ENCODE measurements at regions not wholly inside any gene's neighbourhood (a gene's known extent, or its start where the extent isn't known, plus 50 kb on each side); places are given as distances from the start of the nearest gene placed in this dataset.
A peak's percentile ranks its signal among the peaks of the same experiment; 100 is the strongest.
"Not testable (repeated sequence)": the region's sequence is repeated elsewhere in the genome, so short reads cannot be mapped to it uniquely, and the experiment has no call there.

DNA sequence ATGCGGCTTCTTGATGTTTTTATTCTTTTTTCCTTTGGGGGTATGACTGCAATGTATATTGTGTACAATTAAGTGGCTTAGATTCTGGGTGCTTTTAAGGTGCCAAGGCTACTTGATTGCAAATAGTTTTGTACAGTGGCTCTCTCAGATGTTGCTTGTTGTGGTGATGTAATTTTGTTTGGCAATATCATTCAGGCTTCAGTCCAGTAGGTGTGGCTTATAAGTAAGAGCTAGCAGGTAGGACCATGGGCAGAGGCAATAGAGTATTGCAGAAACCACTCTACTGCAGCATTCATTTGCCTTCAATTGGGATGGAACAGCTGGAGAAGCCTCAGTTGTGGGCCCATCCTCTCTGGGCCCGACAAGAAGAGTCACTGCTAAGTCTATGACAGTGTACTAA is 407.9 kb upstream of the MAN1A1 start:
- DNase-seq: no peak

DNA sequence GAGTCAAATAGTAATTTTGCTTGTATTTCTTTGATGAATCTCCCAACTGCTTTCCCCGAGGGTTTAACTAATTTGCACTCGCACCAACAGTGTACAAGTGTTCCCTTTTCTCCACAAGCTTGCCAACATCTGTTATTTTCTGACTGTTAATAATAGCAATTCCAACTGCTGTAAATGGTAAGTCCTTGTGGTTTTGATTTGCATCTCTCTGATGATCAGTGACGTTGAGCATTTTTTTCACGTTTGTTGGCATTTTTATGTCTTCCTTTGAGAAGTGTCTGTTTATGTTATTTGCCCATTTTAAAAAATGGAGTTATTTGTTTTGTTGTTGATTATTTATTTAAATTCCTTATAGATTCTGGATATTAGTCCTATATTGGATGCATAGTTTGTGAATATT is 399.8 kb upstream of the MAN1A1 start:
- no peak for DNase-seq

DNA sequence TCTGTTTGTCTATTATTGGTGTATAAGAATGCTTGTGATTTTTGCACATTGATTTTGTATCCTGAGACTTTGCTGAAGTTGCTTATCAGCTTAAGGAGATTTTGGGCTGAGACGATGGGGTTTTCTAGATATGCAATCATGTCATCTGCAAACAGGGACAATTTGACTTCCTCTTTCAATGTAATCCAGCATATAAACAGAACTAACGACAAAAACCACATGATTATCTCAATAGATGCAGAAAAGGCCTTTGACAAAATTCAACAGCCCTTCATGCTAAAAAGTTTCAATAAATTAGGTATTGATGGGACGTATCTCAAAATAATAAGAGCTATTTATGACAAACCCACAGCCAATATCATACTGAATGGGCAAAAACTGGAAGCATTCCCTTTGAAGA is 399.0 kb upstream of the MAN1A1 start:
- DNase-seq: not testable (repeated sequence)

DNA sequence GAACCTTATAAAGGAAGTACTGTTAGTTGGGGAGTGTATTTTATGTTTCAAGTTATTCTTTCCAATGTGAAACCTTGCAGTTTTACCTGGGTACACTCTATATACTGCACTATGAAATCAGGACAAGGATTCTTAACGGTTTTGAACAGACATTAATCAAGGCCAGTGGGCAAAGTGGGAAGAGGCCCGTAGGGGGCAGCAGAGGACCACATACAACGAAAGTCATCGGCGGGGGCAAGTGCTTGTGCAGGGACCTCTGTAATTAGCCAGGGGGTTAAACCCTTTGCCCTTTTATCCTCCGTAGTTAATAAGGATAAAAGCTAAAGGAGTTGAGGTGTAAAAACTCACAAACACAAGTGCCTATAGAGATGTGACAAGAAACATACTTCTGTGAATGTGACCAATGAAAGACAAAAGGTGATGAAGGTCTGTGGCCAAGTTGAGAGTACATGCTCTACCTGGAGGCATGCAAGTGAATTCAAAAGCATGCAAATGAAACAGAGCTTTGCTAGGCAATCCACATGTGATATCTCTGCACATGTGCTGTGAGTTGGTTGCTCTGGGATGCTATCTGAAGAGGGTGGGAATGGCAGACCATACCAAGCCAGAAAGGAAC is 392.7 kb upstream of the MAN1A1 start:
- DNase-seq: peak; percentile 59

DNA sequence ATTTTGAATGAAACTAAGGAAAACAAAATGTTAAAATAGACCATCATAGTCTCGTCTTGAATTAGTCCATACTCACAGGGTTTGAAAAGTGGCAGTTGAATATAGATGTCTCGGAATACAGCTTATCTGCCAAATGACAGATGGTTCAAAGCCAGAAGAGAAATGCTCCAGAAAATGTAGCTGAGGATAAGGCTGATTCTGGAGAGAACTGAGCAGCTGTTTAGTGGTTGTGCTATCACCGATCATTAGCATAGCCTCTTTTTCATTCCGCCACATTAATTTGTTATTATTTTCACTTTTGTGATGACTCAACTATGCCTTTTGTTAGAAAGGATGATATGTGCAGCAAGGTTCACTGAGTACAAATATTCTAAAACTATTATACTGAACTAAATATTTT is 390.2 kb upstream of the MAN1A1 start:
- DNase-seq: no peak

DNA sequence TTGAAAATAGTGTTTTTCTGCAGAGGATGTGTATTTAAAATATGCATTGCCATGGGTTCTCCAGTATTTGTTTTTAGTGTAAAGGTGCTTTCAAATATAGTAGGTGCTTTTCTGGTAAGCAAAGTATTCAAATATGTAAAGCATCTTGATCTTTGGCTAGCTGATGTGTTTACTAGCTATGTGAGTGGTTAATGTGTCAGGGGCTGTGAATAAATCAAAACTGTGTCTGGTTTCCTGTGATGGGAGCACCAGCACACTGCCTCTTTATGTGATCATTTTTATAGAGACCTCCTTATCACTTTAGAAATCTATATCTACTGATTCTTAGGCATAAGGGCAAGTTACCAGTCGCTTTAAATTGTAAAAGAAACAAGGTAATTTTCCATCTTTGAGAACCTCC is 388.9 kb upstream of the MAN1A1 start:
- no peak for DNase-seq

DNA sequence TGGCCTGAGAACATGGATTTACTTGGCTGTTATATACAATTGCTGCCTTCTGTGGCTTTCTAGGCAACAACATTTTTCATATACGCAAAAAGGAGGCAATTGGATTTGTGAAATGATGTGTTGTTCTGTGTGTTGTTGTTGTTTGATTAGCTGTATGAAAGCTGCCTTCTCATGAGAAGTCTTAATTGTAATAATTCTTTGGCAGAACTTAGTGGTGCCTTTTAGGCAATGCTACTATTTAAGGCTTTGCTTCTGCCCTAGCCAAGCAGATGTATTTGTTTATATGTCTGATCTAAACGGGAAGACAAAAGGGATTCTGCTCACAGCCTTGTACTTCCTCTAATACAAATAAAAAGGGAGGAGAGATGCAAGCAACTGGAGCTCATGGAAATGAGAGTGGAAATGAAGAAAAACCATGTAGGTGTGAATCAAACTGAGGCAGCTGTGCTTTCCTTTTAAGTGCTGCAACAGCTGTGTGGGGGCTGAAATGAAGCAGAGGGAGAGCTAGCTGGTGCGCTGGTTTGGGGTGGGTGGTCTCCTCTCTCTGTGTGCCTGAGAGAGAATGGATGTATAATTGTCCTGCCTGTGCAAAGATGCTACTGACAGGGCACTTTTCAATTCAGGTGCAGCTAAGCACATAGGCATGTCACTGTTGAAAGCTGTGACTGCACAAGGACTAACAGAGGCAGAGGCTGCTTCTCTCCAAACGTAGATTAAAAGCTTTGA is 386.9 kb upstream of the MAN1A1 start:
- DNase-seq: no peak

DNA sequence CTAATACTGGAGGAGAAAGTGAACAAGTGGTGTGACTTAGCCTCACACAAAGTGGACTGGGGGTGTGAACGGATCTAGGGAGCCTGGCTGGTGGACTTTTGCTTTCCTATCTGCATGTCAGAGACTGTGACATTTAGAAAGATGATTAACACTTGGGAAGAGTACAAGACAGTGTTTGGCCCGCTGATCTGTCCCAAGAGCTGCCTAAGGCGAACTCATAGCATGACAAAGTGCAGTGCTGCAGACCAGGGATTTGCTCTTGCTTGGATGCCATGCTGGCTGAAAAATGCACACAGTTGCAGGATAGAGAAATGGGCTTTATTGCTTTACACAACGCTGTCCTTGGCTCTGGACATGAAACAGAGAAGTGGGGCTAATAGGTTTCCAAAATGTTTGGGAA is 386.0 kb upstream of the MAN1A1 start:
- no peak for DNase-seq

DNA sequence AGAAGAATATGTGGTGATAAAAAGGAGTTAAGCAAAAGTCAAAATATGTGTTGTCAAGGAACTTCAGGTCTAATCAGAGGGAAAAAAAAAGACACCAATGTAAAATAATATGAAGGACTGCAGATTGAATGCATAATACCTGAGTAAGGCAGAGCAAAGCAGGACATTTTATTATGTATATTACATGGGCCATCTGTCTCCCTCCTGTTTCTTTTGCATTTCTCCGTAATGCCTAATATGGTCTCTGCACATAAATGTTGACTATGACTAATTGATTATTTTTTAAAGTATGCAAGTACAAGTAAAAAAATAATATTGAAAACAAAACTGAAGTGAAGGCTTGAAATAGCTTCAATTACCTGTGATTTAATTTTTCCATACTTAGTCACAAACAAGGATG is 384.7 kb upstream of the MAN1A1 start:
- no peak for DNase-seq

DNA sequence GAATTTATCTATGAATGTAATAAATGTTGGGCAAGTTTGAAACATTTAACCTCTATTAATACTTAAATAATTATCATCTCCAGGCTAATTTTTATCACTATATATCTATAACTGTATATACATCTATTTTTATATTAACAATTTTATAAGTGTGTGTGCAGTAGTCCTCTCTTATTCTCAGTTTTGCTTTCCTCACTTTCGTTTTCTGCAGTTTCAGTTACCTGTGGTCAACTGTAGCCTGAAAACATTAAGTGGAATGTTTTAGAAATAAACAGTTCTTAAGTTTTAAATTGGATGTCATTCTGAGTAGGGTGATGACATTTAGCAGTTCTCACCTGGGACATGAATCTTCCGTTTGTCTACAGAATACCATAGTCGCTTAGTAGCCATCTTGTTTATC is 379.4 kb upstream of the MAN1A1 start:
- DNase-seq: no peak

DNA sequence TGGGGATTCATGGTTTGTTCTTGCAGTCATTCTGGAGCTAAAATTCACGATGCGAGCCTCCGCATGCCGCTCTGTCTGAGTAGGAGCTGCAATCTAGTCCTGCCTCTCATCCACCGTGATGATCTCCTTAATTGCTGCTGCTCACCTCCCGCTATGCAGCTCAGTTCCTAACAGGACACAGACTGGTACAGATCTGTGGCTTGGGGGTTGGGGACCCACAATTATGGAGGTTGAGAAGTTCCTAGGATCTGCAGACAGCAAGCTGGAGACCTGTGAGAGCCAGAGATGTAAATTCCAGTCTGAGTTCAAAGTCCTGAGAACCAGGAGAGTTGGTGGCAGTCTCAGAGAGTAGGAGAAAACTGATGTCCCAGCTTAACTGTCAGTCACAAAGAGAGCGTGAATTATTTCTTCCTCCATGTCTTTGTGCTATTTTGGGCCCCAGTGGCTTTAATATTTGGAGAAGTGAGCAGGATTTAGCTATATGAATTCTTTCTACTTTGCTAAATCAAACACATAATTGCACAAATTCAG is 378.7 kb upstream of the MAN1A1 start:
- DNase-seq: no peak

DNA sequence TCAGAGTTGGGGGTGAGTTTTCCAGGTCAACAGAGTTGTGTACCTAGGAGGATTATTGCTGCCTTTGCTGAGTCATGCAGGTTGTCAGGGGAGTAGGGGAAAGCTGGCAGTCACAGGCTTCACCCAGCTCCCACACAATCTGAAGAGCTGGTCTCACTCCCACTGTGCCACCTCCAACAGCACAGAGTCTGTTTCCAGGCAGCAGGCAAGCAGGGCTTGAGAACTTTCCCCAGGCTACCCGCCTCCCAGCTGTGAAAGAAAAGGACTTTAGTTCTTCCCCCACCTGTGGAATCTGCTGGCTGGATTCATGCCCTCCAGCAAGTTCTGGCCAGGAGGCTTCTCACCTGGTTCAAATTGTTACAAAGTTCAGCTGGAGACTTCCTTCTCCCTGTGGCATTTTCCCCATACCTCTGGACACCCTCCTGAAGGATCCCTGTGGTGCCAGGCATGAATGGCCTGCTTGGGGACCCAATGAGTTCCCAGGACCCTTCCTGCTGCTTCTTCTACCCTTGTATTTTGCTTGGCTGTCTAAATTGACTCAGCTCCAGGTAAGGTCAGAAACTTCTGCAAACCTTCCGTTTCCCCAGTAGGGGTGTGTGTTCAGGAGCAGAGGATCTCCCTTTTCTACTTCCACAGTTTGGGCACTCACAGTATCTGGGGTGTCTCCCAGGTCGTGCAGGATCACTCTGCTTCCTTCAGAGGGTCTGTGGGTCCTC is 378.1 kb upstream of the MAN1A1 start:
- no peak for DNase-seq

DNA sequence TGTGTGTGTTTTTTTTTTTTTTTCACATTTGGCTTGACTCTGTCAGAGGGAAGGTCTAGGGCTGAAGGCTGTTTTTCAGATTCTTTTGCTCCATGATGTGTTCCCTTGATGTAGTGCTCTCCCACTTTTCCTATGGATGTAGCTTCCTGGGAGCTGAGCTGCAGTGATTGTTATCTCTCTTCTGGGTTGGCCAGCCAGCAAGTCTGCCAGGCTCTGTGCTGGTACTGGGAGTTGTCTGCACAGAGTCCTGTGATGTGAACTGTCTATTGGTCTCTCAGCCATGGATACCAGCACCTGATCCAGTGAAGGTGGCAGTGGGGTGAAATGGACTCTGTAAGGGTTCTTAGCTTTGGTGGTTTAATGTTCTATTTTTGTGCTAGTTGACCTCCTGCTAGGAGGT is 377.4 kb upstream of the MAN1A1 start:
- DNase-seq: not testable (repeated sequence)

DNA sequence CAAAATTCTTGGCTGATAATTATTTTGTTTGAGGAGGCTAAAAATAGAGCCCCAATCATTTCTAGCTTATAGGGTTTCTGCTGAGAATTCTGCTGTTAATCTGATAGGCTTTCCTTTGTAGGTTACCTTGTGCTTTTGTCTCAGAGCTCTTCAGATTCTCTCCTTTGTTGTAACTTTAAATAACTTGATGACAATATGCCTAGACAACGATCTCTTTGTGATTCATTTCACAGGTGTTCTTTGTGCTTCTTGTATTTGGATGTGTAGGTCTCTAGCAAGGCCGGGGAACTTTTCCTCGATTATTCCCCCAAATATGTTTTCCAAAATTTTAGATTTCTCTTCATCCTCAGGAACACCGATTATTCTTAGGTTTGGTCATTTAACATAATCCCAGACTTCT is 376.5 kb upstream of the MAN1A1 start:
- DNase-seq: no peak

DNA sequence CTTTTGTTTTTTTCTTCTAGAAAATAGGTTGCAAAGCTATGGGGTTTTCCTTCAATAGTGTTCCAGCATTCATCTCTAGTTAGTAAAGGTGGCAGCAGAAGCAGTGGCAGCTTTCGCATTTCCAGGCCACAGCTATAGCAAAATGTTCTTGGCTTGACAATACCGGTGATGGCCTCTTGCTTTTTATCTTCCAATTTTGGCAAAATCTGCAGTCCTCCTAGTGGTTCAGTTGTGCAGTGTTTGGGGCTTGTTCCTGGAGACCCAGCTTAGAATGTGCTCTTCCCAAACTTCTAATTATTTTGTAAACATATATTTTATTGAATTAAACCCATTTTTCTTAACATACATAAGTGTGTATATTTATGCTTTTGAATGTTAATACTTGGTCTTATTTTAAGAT is 370.6 kb upstream of the MAN1A1 start:
- DNase-seq: no peak

DNA sequence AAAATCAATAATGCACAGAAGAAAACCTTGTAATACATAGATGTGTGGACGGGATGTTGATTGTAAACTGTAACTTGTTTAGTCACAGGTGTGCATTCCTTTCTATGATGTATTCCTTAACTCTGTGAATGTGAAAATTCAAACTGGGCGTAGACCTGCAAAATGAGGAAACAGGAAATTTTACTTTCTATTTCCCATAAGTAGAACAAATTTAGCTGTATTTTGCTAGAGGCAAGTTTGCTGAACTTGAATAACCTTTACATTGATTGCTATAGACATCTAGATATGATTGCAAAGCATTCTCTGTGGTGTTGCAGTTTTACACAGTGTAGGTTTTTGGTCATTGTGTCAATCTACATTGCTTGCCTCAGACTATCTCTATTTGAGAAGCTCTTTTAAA is 368.4 kb upstream of the MAN1A1 start:
- DNase-seq: no peak

DNA sequence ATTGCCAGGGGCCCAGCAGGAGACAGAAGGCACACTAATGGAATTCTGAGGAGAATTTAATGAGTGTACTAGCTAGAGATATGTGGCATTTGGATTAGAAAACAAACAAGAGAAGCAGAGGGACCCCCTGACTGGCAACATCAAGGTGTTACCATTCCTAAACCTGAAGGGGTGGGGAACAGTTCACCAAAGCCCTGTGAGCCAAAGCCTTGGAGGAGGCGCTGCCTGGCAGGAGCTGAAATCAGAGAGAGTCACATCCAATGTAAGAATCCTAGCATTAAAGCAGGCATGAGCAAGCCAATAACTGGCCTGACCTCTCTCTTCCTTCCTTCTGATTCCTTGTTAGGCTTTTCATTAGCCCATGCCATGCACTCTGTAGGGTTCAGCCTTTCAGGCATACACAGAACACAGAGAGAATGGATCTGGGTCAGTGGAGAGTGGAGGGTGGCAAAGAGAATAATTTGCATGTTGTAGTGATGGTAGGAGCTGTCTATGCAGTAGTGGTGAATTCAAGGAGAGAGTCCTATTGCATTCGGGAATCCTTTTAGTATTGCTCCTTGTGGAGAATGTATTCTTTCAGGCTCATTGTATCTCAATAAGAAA is 367.2 kb upstream of the MAN1A1 start:
- DNase-seq: no peak

DNA sequence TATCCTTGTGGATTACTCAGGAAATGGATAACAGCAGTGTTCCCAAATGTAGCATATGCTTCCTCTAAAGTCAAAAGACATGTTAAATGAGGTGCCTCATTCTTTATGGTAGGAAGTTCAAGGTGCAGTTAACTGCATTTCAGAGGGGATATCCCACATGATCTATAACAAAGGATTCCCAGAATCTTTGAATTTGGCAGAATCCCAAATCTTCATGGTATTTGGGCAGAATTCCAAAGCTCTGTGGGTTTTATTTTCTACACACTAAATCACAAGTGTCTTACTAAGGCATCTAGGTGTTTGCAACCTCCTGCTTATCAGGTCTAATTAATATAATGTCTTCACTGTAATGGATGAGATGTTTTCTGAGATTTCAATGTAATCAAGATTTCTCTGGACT is 364.3 kb upstream of the MAN1A1 start:
- no peak for DNase-seq

DNA sequence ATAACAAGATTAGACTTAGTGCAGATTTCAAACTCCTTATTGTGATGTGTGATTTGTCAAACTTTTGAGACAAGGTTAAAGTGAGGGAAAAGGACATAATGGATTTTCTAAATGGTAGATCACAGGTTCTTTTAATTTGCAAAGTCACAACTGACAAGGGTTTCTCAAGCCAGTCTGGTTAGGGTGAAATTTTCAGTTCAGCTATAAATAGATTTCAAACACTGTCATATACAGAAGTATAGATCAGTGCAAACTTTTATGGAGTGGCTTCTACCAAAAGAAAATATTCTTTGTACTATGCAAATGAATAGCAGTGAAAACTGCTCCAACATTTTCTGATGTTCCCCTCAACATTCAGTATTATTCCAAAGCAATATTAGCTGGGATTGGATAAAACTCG is 337.1 kb upstream of the MAN1A1 start:
- no peak for DNase-seq

DNA sequence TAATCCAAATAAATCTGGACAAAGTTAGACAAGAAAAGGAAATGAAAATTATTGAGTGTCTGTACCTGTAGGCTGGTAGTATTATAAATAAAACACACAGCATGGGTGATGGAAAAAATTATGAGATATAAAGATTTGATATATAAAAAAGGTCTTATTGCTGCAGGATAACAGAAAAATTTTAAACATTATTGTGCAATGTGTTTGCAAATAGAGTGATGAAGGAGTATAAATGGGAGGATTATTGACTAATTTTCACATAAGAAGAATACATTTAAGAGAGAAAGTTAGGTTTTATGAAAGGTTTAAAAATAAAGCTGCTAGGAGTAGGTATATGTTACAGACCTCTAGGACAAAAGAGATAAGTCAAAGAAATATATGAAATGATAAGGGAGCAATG is 336.7 kb upstream of the MAN1A1 start:
- no peak for DNase-seq

DNA sequence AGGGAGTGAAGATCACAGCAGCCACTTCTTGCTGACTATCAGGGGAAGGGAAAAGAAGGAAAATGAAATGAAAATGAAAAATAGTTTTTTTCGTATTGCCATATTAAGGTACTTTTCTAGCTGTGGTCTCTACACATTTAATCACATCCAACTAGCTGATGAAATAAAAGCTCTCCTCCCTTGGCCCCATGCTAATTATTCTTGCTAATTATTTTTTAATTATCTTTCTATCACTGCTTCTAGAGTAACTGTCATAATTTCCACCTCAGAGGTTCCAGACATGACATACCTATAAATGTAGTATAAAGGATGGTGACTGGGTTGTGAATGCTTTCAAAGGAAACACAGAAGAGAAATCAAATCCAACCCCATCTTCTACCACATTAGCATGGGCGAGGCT is 334.1 kb upstream of the MAN1A1 start:
- DNase-seq: no peak

DNA sequence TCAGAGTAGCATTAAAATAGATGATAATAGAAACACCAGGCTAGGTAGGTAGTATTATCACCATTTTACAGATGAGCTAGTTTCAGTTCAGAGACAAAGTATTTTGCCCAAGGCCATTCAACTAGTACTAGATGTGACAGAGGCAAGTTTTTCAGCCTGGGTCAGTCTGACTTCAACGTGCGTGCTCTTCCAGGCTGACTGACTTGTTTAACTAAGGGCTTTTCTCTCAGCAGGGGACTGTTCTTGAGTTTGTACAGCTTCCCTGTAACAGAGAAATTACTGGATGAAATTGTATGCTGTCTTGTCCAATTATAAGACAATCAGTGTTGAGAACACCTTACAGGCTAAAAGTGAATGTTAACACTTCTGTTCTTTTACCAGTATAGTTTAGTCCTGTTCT is 333.5 kb upstream of the MAN1A1 start:
- DNase-seq: no peak

DNA sequence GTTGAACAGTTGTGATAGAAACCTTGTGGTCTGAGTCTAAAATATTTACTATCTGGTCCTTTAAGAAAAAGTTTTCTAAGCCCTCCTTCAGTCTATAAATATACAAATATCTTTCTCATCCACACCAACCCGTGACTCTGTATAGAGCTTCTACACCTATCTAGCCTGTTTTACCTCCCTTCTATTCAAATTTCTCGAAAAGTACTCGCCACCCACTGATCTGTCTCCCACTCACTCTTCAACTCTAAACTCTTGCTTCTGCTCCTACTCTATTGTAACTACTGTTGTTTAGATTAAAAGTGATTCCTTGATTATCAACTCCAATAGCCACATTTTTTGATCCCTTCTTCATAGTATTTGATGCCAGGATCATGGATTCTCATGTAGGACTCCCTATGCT is 329.4 kb upstream of the MAN1A1 start:
- DNase-seq: no peak

DNA sequence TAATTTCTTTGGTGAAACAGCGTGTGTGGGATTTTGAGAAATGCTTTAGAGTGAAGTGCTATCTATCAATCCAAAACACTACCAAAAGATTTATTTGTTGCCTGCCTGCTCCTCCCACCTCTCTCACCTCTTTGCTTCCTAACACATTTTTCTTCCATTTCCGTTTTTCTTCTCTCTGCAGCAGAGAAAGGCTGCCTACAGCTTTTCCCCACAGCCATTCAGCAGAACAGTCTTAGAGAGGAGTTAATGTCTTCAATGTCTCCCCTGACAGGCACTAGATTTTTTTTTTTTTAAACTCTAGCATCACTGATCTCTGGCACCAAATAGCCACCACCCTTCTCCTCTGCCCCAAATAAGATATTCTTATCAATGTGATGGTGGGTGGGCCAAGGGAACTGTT is 327.8 kb upstream of the MAN1A1 start:
- no peak for DNase-seq
